ENCODE measurements at regions not wholly inside any gene's neighbourhood (a gene's known extent, or its start where the extent isn't known, plus 50 kb on each side); places are given as distances from the start of the nearest gene placed in this dataset.

DNA sequence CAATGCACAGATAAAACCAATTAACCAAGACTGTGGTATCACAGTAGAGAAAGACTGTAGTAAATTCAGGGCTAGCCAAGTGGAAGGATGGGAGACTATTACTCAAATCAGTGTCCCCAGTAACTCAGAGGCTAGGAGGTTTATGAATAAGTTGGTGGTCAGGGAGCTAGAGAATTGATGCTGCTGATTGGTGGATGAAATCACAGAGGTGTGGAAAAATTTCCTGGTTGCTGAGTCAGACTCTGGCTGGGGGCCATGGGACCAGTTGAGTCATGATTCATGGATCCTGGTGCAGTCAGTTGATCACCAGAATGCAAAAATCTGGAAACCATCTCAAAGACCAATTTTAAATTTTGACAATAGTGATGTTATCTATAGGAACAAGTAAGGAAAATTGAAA, 555.9 kb downstream of the C6orf118 start:
- no peak for TF ChIP-seq CREB1 (IDR thresholded peaks at IDR 0.05; ENCODE audit: low read depth)
- no peak for TF ChIP-seq YY1 (IDR thresholded peaks at IDR 0.05; ENCODE audit: low read depth)
- no peak for TF ChIP-seq ZBTB7A (IDR thresholded peaks at IDR 0.05; ENCODE audit: low read depth)
- no peak for TF ChIP-seq NFIC (IDR thresholded peaks at IDR 0.05)
- no peak for TF ChIP-seq TEAD4 (IDR thresholded peaks at IDR 0.05)
- TF ChIP-seq RAD21 (IDR thresholded peaks at IDR 0.05; ENCODE audit: low read depth) = no peak
- no peak for TF ChIP-seq EP300 (IDR thresholded peaks at IDR 0.05; ENCODE audit: borderline replicate concordance)
- TF ChIP-seq, protein P1, sequence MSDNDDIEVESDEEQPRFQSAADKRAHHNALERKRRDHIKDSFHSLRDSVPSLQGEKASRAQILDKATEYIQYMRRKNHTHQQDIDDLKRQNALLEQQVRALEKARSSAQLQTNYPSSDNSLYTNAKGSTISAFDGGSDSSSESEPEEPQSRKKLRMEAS (IDR thresholded peaks at IDR 0.05) = no peak
- TF ChIP-seq, protein P2, sequence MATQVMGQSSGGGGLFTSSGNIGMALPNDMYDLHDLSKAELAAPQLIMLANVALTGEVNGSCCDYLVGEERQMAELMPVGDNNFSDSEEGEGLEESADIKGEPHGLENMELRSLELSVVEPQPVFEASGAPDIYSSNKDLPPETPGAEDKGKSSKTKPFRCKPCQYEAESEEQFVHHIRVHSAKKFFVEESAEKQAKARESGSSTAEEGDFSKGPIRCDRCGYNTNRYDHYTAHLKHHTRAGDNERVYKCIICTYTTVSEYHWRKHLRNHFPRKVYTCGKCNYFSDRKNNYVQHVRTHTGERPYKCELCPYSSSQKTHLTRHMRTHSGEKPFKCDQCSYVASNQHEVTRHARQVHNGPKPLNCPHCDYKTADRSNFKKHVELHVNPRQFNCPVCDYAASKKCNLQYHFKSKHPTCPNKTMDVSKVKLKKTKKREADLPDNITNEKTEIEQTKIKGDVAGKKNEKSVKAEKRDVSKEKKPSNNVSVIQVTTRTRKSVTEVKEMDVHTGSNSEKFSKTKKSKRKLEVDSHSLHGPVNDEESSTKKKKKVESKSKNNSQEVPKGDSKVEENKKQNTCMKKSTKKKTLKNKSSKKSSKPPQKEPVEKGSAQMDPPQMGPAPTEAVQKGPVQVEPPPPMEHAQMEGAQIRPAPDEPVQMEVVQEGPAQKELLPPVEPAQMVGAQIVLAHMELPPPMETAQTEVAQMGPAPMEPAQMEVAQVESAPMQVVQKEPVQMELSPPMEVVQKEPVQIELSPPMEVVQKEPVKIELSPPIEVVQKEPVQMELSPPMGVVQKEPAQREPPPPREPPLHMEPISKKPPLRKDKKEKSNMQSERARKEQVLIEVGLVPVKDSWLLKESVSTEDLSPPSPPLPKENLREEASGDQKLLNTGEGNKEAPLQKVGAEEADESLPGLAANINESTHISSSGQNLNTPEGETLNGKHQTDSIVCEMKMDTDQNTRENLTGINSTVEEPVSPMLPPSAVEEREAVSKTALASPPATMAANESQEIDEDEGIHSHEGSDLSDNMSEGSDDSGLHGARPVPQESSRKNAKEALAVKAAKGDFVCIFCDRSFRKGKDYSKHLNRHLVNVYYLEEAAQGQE (IDR thresholded peaks at IDR 0.05; ENCODE audit: low read depth) = no peak
- no peak for TF ChIP-seq FOXM1 (IDR thresholded peaks at IDR 0.05; ENCODE audit: borderline replicate concordance, low read depth)

DNA sequence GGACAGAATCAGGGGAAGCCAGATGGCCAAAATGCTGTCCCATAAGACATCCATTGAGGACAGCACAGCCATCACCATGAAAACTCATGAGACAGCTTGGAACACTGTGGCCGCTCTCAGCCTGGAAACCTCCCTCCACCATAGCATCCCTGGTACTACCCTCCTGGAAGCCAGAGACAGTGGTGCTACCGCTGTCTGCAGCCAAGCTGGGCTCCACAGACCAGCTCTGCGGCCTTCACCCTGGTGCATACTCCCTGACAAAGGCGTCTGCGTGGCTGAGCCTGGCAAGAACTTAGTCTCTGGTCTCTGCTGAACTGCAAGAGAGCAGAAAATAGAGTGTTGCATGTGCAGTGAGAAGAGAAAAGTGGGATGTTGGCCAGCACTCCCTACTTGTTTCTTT, 558.0 kb downstream of the C6orf118 start:
- TF ChIP-seq CEBPB (IDR thresholded peaks at IDR 0.05) (no peak), CREB1 (IDR thresholded peaks at IDR 0.05; ENCODE audit: low read depth) (no peak), ZBTB7A (IDR thresholded peaks at IDR 0.05; ENCODE audit: low read depth) (no peak), YY1 (IDR thresholded peaks at IDR 0.05; ENCODE audit: low read depth) (no peak), EGR1 (IDR thresholded peaks at IDR 0.05) (no peak), RAD21 (IDR thresholded peaks at IDR 0.05; ENCODE audit: low read depth) (no peak), FOXM1 (IDR thresholded peaks at IDR 0.05; ENCODE audit: borderline replicate concordance, low read depth) (no peak), TCF12 (IDR thresholded peaks at IDR 0.05; ENCODE audit: low read depth) (no peak), NFIC (IDR thresholded peaks at IDR 0.05) (no peak)
- TF ChIP-seq, protein P3, sequence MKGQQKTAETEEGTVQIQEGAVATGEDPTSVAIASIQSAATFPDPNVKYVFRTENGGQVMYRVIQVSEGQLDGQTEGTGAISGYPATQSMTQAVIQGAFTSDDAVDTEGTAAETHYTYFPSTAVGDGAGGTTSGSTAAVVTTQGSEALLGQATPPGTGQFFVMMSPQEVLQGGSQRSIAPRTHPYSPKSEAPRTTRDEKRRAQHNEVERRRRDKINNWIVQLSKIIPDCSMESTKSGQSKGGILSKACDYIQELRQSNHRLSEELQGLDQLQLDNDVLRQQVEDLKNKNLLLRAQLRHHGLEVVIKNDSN (IDR thresholded peaks at IDR 0.05) = no peak
- TF ChIP-seq, protein P2 (IDR thresholded peaks at IDR 0.05; ENCODE audit: low read depth) = no peak

DNA sequence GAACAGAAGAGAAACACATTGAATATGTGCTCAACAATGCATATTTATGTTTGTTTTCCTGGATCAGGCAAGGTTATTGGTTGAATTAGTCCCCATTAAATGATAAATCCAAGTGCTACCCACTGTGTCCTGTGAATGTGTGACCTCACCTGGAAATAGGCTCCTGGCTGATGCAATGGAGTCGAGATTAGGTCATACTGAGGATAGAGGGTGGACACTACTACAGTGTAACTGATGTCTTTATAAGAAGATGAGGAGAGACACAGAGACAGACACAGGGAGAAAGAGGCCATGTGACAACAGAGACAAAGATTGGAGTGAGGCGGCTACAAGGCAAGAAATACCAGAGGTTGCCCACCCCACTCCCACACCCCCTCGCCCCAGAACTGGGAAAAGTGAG, 559.3 kb downstream of the C6orf118 start:
- no peak for TF ChIP-seq EGR1 (IDR thresholded peaks at IDR 0.05)
- no peak for TF ChIP-seq NFIC (IDR thresholded peaks at IDR 0.05)
- TF ChIP-seq TEAD4 (IDR thresholded peaks at IDR 0.05) = no peak
- TF ChIP-seq, protein P1 (IDR thresholded peaks at IDR 0.05) = no peak
- TF ChIP-seq CEBPB (IDR thresholded peaks at IDR 0.05) = no peak
- TF ChIP-seq TAF1 (IDR thresholded peaks at IDR 0.05; ENCODE audit: low read depth) = no peak
- TF ChIP-seq ZBTB7A (IDR thresholded peaks at IDR 0.05; ENCODE audit: low read depth) = no peak
- no peak for TF ChIP-seq RAD21 (IDR thresholded peaks at IDR 0.05; ENCODE audit: low read depth)
- no peak for TF ChIP-seq YY1 (IDR thresholded peaks at IDR 0.05; ENCODE audit: low read depth)
- TF ChIP-seq, protein P2 (IDR thresholded peaks at IDR 0.05; ENCODE audit: low read depth) = no peak
- no peak for TF ChIP-seq FOXM1 (IDR thresholded peaks at IDR 0.05; ENCODE audit: borderline replicate concordance, low read depth)
- TF ChIP-seq EP300 (IDR thresholded peaks at IDR 0.05; ENCODE audit: borderline replicate concordance) = no peak
- no peak for TF ChIP-seq TCF12 (IDR thresholded peaks at IDR 0.05; ENCODE audit: low read depth)
- TF ChIP-seq, protein P3 (IDR thresholded peaks at IDR 0.05) = no peak
- TF ChIP-seq CREB1 (IDR thresholded peaks at IDR 0.05; ENCODE audit: low read depth) = no peak

DNA sequence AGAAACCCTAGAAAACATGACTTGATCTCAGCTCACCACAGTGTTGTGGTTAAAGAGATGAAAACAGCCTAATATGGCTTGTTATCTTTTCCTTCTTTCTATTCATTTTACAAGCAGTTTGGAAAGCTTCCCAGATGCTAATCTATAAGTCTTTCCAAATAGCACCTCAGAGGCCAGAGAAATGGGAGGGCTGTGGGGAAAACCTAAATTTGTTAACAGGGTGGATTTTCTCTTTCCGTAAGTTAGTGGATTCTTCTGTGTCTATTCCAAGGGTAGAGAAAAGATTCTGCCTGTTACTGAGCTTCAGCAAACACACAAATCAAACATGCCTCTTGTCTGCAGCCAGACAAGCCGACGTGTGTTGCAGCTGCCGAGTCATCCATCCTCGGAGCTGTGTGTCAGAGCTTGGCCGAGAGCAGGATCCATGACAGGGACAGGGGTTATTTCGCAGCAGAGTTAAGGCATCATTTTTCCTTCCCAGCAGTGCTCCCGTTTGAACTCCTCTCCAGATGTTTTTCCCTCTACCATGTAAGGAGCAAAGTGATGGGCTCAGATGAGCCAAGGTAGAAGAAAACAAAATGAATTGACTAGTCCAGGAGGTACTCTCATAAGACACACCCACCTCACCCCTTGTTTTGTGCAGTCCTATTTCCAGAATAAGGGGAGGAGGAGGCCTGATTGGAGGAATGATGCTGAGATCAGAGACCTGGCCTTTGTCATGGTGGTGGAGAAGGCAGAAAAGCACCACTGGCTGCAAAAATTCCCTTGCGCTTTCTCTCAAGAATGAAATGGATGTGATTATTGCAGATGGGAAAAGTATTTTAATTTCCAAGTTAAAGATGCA, 560.0 kb downstream of the C6orf118 start:
- TF ChIP-seq NFIC (IDR thresholded peaks at IDR 0.05) (no peak), FOXM1 (IDR thresholded peaks at IDR 0.05; ENCODE audit: borderline replicate concordance, low read depth) (no peak), TCF12 (IDR thresholded peaks at IDR 0.05; ENCODE audit: low read depth) (no peak), ZBTB7A (IDR thresholded peaks at IDR 0.05; ENCODE audit: low read depth) (no peak), RAD21 (IDR thresholded peaks at IDR 0.05; ENCODE audit: low read depth) (no peak), TAF1 (IDR thresholded peaks at IDR 0.05; ENCODE audit: low read depth) (no peak)
- TF ChIP-seq, protein P3 (IDR thresholded peaks at IDR 0.05) = no peak
